ENCODE measurements at regions not wholly inside any gene's neighbourhood (a gene's known extent, or its start where the extent isn't known, plus 50 kb on each side); places are given as distances from the start of the nearest gene placed in this dataset.

- no peak for TF ChIP-seq EZH2 (IDR thresholded peaks at IDR 0.05; ENCODE audit: low read length, missing control alignments)
- TF ChIP-seq CTCF (conservative IDR thresholded peaks at IDR 0.05 in 1 of 2, IDR thresholded peaks at IDR 0.05 in 1 of 2; ENCODE audit: low read depth in 1 of 2, low read length in 2 of 2) = no peak
Observed at GRCh38 chr16:17023606-17024005, 447.2 kb downstream of the XYLT1 start.
